RPMI8226 (cell line): ENCODE measurements at regions not wholly inside any gene's neighbourhood (a gene's known extent, or its start where the extent isn't known, plus 50 kb on each side); places are given as distances from the start of the nearest gene placed in this dataset.
"Not testable (repeated sequence)": the region's sequence is repeated elsewhere in the genome, so short reads cannot be mapped to it uniquely, and the experiment has no call there.

ENCODE experiments used
- DNase-seq: peaks from one replicate; pipeline ENCODE4 v3.0.0-alpha.2; 2015

- DNase-seq = no peak
Observed at GRCh38 chr10:4434105-4434504, 391.9 kb upstream of the AKR1E2 start.

- DNase-seq = no peak
Observed at GRCh38 chr10:4431114-4431863, 394.7 kb upstream of the AKR1E2 start.

GRCh38 chr10:4429571-4429970, 396.4 kb upstream of the AKR1E2 start:
- DNase-seq = no peak

DNA sequence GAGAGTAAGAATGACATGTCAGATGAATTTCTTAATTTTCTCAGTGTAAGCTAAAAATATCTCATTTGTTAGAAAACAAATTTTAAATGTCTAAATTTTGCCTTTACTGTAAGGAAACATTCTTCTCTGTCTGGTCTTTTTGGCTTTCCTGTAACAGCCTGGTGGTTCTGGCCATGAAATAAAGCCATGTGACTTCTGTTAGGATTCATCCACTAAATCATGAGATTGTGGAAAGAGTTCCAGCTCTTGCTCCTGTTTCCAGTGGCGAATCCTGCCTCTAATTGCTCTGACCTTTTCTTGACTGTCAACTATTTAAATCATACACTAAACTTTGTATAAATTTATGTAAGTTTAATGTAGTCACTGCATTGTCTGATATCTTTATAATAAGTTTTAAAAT, 398.5 kb upstream of the AKR1E2 start:
- no peak for DNase-seq

DNA sequence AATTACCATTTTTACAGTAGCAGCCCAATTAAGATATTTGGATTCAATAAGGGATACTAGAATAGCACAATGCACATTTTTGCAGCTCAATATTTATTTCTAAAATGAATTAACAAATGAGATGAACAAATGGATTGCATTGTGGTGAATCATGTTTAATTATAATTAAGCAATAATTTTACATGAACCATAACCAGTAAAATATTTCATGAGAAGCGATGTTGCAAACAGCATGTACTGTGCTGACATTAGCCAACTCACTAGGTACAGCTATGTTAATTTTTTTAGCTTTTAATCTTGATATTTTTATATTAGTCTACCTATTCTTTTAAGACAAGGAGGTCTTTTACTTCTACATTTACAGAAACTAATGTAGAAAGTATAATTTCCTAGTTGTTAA, 399.1 kb upstream of the AKR1E2 start:
- no peak for DNase-seq

DNA sequence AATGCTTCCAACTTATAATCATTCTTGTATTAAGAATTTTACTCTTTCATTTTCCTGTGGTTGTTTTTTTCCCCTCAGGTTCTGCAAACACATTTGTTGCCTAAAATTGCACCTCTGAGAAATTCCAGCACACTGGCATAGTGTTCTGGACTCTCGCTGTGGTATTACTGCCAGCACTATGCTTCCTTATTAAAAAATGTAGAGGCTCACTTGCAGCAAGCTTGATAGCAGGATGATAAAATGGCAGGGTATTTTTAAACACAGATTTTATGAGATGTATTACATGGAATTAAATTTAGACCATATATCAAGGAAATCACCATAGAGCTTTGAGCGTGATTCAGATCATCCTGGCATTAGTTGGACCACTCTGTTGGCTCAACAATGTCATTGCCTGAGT, 416.7 kb upstream of the AKR1E2 start:
- DNase-seq = no peak

DNA sequence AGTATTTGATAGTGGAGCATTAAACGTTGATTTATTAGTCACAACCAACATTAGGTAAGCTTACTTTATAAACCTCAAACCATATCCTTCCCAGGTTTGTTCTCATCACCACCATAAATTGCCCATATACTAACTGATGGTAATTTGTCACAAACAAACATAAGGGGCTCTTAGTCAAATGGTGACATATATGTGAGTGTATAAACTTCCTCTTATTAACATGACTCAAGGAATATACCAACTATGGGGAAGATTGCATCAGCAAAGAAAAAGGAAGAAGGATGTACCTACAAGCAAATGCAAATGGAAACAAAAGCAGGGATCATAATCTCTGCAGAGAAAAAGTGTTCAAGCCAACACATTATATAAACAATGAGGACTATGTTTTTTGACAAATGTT, 418.2 kb upstream of the AKR1E2 start:
- no peak for DNase-seq

GRCh38 chr10:4405828-4406227, 420.2 kb upstream of the AKR1E2 start:
- DNase-seq = no peak

DNA sequence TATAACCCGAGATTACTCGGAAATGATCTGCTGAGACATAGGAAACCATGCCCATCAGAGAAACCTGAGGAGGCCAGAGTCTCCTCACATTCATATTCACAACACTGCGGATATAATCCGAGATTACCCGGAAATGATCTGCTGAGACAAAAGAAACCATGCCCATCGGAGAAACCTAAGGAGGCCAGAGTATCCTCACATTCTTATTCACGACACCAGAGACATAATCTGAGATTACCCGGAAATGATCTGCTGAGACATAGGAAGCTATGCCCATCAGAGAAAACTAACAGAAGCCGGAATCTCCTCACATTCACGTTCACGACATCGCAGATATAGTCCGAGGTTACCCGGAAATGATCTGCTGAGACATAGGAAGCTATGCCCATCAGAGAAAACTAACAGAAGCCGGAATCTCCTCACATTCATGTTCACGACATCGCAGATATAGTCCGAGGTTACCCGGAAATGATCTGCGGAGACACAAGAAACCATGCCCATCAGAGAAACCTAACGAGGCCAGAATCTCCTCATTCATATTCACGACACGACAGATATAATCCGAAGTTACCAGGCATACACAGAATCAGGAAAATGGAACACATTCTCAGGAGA, 422.3 kb upstream of the AKR1E2 start:
- no peak for DNase-seq

- DNase-seq = not testable (repeated sequence)
Observed at GRCh38 chr10:4401080-4401479, 424.9 kb upstream of the AKR1E2 start.

DNA sequence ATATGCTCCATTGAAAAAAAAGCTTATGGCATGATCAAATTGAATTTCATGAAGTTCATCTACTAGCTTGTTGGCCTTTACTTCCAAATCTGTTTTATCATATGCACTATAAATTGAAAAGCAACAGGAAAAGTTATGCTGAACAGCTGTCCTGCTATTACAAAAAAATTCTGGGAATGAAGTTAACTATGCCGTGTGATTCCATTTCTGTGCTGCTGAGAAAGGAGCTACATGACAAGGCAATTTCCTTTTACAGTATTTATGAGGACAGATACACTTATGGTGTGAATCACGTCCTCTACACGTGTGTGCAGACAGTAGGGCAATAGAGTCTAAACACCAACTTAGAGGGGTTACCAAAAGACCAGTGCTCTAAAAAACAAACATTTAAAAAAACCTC, 426.5 kb upstream of the AKR1E2 start:
- DNase-seq = no peak

GRCh38 chr10:4398602-4399001, 427.4 kb upstream of the AKR1E2 start:
- no peak for DNase-seq

DNA sequence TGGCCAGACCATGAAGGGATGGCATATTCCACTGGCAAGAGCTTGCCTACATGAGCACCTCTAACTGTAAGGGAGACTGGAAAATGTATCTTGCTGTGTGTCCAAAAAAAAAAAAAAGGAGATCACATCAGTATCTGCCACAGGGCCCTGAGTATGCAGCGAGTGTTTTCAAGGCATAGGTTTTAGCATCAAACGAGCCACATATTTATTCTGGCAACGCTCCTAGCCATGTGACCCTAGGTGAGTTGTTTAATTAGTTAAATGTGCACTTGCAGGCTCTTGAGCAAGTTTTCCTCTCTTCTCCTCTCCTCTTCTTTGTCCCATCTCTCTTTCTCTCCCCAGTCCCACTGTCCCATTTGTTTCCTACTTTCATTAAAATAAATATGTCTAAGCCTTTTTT, 428.7 kb upstream of the AKR1E2 start:
- DNase-seq = no peak

DNA sequence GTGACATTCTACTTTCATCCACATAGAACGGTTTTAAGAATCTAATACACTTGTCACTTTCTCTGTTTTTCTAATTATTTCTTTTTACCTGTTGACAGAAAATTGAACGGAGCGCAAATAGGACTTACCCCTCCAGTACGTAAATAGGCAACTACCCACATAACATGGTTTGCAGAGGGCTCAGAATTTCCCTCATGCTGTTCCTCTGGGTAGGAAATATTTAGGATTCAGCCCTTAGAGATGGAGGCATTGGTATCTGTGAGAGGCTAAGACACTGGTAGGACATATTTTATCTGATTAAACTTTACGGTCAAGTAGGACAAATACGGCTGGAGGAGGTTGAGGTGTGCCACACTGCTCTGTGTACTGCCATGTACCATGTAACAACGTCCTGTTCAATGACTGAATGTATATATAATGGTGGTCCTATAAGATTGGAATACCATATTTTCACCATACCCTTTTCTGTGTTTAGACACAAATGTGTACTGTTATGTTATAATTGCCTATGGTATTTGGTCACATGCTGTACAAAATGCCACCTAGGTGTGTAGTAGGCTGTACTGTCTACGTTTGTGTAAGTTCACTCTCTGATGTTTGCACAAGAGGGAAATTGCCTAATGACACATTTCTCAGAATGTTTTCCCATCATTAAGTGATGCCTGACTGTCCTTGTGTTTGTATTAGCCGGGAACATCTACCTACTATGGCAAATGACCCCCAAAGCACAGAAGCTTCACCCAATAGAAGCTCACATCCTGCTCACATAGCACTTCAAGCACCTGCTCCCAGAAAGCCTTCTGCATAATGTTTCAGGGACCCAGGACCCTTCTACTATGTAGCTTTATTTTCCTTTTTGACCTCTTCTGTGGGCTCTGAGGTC, 429.4 kb upstream of the AKR1E2 start:
- DNase-seq = no peak

- DNase-seq = no peak
Observed at GRCh38 chr10:4395731-4396130, 430.3 kb upstream of the AKR1E2 start.

DNA sequence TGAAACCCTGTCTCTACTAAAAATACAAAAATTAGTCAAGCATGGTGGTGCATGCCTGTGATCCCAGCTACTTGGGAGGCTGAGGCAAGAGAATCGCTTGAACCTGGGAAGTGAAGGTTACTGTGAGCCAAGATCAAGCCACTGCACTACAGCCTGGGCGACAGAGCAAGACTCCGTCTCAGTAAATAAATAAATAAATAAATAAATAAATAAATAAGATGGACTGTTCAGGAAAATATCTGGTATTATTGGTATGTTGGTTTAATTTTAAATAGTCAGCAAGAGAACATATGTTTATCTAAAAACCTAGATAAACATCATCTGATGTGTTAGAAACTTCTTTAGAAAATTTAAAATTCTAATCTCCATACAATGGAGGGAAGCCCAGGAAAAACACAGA, 431.6 kb upstream of the AKR1E2 start:
- DNase-seq = not testable (repeated sequence)

DNA sequence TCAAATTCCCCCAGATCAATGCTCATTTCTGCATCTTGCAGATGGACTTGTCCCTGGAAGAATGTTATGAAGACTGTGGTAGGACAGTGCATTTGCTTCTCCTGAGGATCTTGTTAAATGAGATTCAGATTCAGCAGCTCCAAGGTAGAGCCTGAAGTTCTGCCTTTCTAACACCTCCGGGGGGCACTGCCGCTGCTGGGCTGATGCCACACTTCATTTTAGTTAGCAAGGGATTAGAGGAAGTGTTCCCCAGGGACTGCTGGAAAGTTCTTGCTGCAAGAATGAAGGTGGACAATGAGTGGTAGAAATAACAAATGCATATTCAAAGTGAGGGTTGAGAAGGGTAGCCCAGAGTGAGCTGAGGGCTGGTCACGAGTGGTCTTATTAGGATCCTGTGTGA, 434.3 kb upstream of the AKR1E2 start:
- no peak for DNase-seq

DNA sequence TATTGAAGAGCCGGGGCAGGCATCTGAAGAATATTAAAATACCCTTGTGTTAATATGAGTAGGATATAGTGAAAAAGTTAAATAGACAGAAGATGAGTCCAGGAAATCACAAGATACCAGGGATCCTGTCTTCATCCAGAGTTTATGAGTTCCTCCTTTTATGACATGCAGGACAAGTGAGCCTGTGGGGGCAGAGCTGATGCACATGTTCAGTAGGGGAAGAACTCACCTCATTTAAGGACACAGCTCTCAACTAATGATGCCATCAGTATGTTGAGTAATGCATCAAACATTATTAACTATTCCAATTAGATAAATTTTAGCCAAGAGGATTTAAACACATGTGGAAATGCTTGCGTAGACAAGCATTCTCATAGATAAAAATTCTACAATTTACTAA, 435.8 kb upstream of the AKR1E2 start:
- DNase-seq = no peak

DNA sequence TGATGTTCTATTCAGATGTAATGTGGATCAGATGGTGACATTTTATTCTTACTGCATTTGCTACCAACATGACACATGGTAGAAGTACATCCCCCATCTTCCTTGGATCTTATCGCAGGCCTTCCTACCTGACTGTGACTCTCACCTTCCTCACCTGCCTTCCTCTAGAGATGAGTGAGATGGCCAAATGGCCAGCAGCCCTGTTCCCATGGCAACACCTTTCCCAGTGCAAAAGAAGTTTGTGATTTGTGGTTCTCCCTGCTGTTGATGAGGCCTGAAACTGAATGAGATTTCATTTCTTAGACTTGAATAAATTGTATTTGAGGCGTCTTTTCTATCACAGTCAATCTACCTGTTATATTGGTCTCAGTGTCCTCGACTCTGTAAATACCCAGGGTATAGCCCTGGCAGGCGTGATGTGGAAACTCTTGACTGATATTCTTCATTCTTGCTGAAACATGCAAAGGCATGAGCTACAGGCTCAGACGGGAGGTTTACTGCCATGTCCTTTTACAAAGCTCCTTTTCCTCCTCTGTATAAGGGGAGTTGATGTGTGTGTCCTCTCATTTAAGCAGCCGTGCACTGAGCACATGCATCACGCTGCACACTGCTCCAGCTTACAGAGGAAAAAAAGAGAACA, 440.7 kb upstream of the AKR1E2 start:
- DNase-seq = no peak

DNA sequence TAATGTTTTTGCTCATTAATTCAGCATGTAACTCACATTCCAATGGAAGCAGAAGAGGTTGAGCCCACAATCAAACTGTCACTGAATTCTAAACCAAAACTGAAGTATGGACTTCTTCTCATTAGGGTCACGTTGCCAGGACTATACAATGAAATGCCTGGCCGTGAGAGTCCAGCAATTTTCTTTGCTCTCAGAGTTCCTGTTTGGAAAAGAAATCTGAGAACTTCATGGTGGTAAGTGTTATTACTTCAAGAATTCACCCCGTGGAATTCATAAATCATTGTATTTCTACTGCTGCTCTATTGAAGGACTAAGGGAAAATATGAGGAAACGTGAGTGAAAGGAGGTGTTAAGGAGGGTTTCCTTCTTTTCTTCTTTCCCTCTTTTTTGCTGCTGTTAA, 441.8 kb upstream of the AKR1E2 start:
- no peak for DNase-seq

DNA sequence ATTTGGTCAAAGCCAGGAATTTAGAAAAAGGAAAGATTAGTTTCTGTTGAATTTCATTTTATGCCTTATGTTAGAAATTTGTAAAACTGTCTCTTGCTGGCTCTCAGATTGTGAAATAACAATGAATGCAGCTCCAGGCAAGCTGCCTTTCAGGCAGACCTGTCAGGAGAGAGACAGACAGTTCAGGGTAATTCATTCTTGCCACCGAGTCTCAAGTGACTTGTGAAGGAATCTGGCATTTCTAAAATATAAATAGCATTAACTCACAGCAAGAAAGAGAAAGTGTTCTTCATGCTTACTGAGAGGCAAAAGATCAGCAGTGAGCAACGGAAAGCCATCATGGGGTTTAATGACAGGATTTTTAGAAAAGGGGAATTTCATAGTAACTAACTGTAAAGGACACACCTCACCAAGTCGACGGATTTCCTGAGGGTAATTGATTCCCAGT, 442.3 kb upstream of the AKR1E2 start:
- no peak for DNase-seq

GRCh38 chr10:4382811-4383210, 443.2 kb upstream of the AKR1E2 start:
- DNase-seq = no peak

DNA sequence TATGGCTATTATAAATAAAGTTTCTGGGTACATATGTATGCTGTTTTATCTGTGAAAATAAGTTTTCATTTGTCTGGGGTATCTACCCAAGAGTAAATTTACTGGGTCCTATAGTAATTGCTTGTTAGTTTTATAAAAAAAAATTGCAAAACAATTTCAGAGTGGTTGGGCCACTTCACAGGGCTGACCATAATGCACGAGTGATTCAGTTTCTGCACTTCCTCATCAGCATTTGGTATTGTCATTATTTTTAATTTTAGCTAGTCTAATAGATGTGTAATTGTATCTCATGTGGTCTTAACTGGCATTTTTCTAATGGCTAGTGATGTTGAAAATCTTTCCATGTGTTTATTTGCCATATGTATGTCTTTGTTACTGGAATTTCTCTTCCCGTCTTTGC, 452.4 kb upstream of the AKR1E2 start:
- no peak for DNase-seq
